Endodermal cell (in vitro differentiated cells): ENCODE measurements at regions not wholly inside any gene's neighbourhood (a gene's known extent, or its start where the extent isn't known, plus 50 kb on each side); places are given as distances from the start of the nearest gene placed in this dataset.

Source experiments
- DNase-seq: peaks from one replicate; pipeline ENCODE4 v3.0.0-alpha.2; 2017
- H3K27ac ChIP-seq: 2 replicates; pipeline ENCODE4 v1.5.1; 2013; ENCODE audit warnings: mild to moderate bottlenecking, low read depth, low read length, moderate library complexity
- H3K27me3 ChIP-seq: 2 replicates; pipeline ENCODE4 v1.6.1; 2013; ENCODE audit warnings: mild to moderate bottlenecking, low read length, moderate library complexity; ENCODE audit not compliant: insufficient read depth, control insufficient read depth, poor library complexity, severe bottlenecking
- H3K36me3 ChIP-seq: 2 replicates; pipeline ENCODE4 v1.7.0; 2013; ENCODE audit warnings: mild to moderate bottlenecking, low read length, moderate library complexity; ENCODE audit not compliant: control insufficient read depth, insufficient read depth
- H3K4me1 ChIP-seq: one replicate; pipeline ENCODE4 v1.7.0; 2013; ENCODE audit warnings: low read length; ENCODE audit not compliant: control insufficient read depth, insufficient read depth
- H3K4me3 ChIP-seq: 2 replicates; pipeline ENCODE4 v1.5.1; 2013; ENCODE audit warnings: mild to moderate bottlenecking, low read length, moderate library complexity
- H3K9ac ChIP-seq: 2 replicates; pipeline ENCODE4 v1.6.1; 2013; ENCODE audit warnings: mild to moderate bottlenecking, low read length, moderate library complexity; ENCODE audit not compliant: poor library complexity, severe bottlenecking; ENCODE audit errors: extremely low read depth
- H3K9me3 ChIP-seq: 2 replicates; pipeline ENCODE4 v1.6.1; 2013; ENCODE audit warnings: mild to moderate bottlenecking, low read length, moderate library complexity; ENCODE audit not compliant: control insufficient read depth
- H3K27ac Mint-ChIP-seq: 2 replicates; pipeline ENCODE4 v1.8.0; 2020; ENCODE audit warnings: mixed read lengths
- H3K27me3 Mint-ChIP-seq: 2 replicates; pipeline ENCODE4 v1.8.0; 2021; ENCODE audit warnings: mild to moderate bottlenecking, mixed read lengths; ENCODE audit not compliant: insufficient read depth
- H3K36me3 Mint-ChIP-seq: 2 replicates; pipeline ENCODE4 v1.8.0; 2020; ENCODE audit warnings: low read depth, mixed read lengths
- H3K4me1 Mint-ChIP-seq: 2 replicates; pipeline ENCODE4 v1.8.0; 2020; ENCODE audit warnings: mixed read lengths
- H3K4me3 Mint-ChIP-seq: 2 replicates; pipeline ENCODE4 v1.8.0; 2020; ENCODE audit warnings: mild to moderate bottlenecking, moderate library complexity, mixed read lengths
- H3K9me3 Mint-ChIP-seq: 2 replicates; pipeline ENCODE4 v1.8.0; 2020; ENCODE audit warnings: mild to moderate bottlenecking, mixed read lengths
- CTCF ChIP-seq: fragments of 200-600 bp; sonication (generic); conservative IDR thresholded peaks from 2 replicates; pipeline ENCODE4 v1.5.0; 2021; ENCODE audit warnings: antibody characterized with exemption, mild to moderate bottlenecking
- WGBS, 2 experiments: methylation state at CpG; one replicate each; pipeline versions ENCODE4 v1.1.5 to v1.1.7; 2013; ENCODE audit warnings: missing lambda C conversion rate in 2 of 2, mixed read lengths in 1 of 2; ENCODE audit not compliant: insufficient coverage in 1 of 2, insufficient read length in 1 of 2; 5-methylcytosine and 5-hydroxymethylcytosine counted together

- H3K4me3 Mint-ChIP-seq = no peak overlapping the region
- Histone ChIP-seq H3K9me3 (peaks cover 19% of the 10 kb centered on the region), H3K27me3 (no peaks in the 10 kb centered on the region), H3K4me3 (no peak overlapping the region), H3K9ac (no peak overlapping the region), H3K36me3 (no peaks in the 10 kb centered on the region), H3K4me1 (no peaks in the 10 kb centered on the region), H3K27ac (no peak overlapping the region)
- WGBS, 2 experiments = 99 to 100% methylated on average over 1 to 2 of the region's 2 CpGs
- peaks cover 10% of the 10 kb centered on the region for H3K9me3 Mint-ChIP-seq
- H3K36me3 Mint-ChIP-seq = no peaks in the 10 kb centered on the region
- H3K27me3 Mint-ChIP-seq = peaks cover 2% of the 10 kb centered on the region
- H3K4me1 Mint-ChIP-seq = peaks cover 9% of the 10 kb centered on the region
- no peak overlapping the region for H3K27ac Mint-ChIP-seq
- no peak for TF ChIP-seq CTCF
- DNase-seq = no peak
Measured at GRCh38 chr1:234667600-234668576, 57.9 kb upstream of the IRF2BP2 start.

- no peak for DNase-seq
- H3K27ac ChIP-seq = no peak overlapping the region
- Mint-ChIP-seq H3K36me3 (no peaks in the 10 kb centered on the region), H3K27me3 (peaks cover 2% of the 10 kb centered on the region), H3K27ac (no peak overlapping the region), H3K9me3 (peaks cover 10% of the 10 kb centered on the region), H3K4me3 (no peak overlapping the region), H3K4me1 (peaks cover 9% of the 10 kb centered on the region)
- H3K9me3 ChIP-seq = peaks cover 19% of the 10 kb centered on the region
- H3K27me3 ChIP-seq = no peaks in the 10 kb centered on the region
- H3K36me3 ChIP-seq = no peaks in the 10 kb centered on the region
- 50 to 69% methylated on average over 2 to 4 of the region's 4 CpGs for WGBS, 2 experiments
- no peak overlapping the region for H3K9ac ChIP-seq
- no peak overlapping the region for H3K4me3 ChIP-seq
- TF ChIP-seq CTCF = no peak
- H3K4me1 ChIP-seq = no peaks in the 10 kb centered on the region
Measured at GRCh38 chr1:234666761-234667160, 56.8 kb upstream of the IRF2BP2 start.

GRCh38 chr1:234665975-234666605 lies 56.1 kb upstream of the IRF2BP2 start:
- Mint-ChIP-seq H3K4me1 (peaks cover 5% of the 10 kb centered on the region), H3K9me3 (peaks cover 10% of the 10 kb centered on the region), H3K27ac (no peak overlapping the region), H3K4me3 (no peak overlapping the region), H3K36me3 (no peaks in the 10 kb centered on the region), H3K27me3 (peaks cover 2% of the 10 kb centered on the region)
- H3K36me3 ChIP-seq = no peaks in the 10 kb centered on the region
- DNase-seq = no peak
- H3K9ac ChIP-seq = no peak overlapping the region
- H3K27ac ChIP-seq = no peak overlapping the region
- no peaks in the 10 kb centered on the region for H3K4me1 ChIP-seq
- peaks cover 19% of the 10 kb centered on the region for H3K9me3 ChIP-seq
- WGBS, 2 experiments = 94 to 95% methylated on average over 4 to 6 of the region's 6 CpGs
- H3K27me3 ChIP-seq = no peaks in the 10 kb centered on the region
- no peak for TF ChIP-seq CTCF
- H3K4me3 ChIP-seq = no peak overlapping the region
